Kidney epithelial cell (primary cell): ENCODE measurements at regions not wholly inside any gene's neighbourhood (a gene's known extent, or its start where the extent isn't known, plus 50 kb on each side); places are given as distances from the start of the nearest gene placed in this dataset.

Experiments used
- DNase-seq: peaks from one replicate; pipeline ENCODE4 v3.0.0-alpha.2; 2010; ENCODE audit warnings: low read depth
- H3K27me3 ChIP-seq: 2 replicates; pipeline ENCODE4 v1.6.0; 2011; ENCODE audit warnings: low read length; ENCODE audit not compliant: control insufficient read depth, insufficient read depth
- H3K36me3 ChIP-seq: 2 replicates; pipeline ENCODE4 v1.5.1; 2011; ENCODE audit warnings: low read length; ENCODE audit not compliant: control insufficient read depth, insufficient read depth
- H3K4me3 ChIP-seq: 2 replicates; pipeline ENCODE4 v1.5.1; 2011; ENCODE audit warnings: low read depth, mild to moderate bottlenecking, control low read depth, low read length
- TF ChIP-seq, protein P1 (sequence below): IDR thresholded peaks from 2 replicates; pipeline ENCODE4 v1.5.1; 2011; ENCODE audit warnings: mild to moderate bottlenecking, moderate library complexity, low read length, control low read depth, inconsistent platforms; ENCODE audit not compliant: insufficient read depth, poor library complexity, severe bottlenecking

DNA sequence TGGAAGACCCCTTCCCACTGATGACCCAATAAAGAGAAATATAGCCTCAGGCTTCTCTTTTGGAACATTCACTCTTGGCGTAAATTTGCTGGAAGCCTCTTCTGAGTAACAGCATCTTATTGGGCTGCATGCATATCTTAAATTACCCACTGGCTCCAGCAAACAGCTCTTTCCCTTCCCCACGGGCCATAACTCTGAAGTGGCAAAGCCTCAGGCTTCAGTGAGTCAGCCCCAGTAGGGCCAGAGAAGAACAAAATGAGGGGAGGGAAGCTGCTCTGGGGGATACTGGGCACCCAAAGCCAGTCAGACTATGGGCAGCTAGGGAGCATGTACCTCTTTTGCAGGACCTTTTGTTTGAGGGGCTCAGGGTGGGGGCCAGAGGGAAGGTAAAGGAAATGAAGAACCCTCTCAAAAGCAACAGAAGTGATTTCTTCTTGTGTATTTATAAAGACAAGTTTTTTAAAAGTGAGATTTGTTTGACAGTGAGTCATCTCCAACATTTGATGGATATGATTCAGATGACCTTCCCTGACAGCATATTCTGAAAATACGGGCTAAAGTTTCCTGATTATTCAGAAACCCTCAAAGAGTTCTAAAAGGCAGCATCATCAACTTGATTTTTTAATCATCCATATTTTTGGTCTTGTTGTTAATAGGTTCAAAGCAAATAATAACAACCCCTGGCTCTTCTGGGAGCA lies 203.4 kb downstream of the KIF18A start:
- Histone ChIP-seq H3K36me3 (no peaks in the 10 kb centered on the region), H3K4me3 (no peak overlapping the region), H3K27me3 (no peaks in the 10 kb centered on the region)
- TF ChIP-seq, protein P1, sequence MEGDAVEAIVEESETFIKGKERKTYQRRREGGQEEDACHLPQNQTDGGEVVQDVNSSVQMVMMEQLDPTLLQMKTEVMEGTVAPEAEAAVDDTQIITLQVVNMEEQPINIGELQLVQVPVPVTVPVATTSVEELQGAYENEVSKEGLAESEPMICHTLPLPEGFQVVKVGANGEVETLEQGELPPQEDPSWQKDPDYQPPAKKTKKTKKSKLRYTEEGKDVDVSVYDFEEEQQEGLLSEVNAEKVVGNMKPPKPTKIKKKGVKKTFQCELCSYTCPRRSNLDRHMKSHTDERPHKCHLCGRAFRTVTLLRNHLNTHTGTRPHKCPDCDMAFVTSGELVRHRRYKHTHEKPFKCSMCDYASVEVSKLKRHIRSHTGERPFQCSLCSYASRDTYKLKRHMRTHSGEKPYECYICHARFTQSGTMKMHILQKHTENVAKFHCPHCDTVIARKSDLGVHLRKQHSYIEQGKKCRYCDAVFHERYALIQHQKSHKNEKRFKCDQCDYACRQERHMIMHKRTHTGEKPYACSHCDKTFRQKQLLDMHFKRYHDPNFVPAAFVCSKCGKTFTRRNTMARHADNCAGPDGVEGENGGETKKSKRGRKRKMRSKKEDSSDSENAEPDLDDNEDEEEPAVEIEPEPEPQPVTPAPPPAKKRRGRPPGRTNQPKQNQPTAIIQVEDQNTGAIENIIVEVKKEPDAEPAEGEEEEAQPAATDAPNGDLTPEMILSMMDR, result no peak
- DNase-seq, result no peak

DNA sequence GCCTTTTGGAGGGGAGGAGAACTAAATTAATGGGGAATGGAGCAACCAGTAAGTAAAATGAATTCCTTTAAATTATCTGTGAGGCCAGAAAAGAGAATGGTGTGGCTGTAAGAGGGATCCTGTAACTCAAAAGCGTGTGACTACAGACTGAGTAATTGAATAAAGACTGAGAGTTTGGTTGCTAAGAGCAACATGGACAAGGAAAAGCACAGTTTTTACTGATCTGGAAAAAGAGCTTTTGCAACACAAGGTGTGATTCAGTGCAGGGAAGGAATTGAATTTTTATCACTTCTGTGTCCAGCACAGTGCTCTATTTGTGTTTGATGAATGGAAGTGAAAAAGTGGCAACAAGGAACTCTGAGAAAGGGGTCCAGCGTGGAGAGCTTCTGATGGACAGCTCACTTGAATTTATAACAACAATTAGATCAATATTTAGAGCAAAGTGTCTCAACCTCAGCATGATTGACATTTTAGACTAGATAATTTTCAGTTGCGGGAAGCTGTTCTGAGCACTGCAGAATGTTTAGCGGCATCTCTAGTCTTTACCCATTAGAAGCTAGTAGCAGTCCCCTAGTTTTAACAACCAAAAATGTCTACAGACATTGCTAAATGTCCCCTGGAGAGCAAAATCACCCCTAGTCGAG lies 202.8 kb upstream of the BDNF start:
- TF ChIP-seq, protein P1, result no peak
- no peaks in the 10 kb centered on the region for H3K27me3 ChIP-seq
- DNase-seq, result peak; percentile 77

DNA sequence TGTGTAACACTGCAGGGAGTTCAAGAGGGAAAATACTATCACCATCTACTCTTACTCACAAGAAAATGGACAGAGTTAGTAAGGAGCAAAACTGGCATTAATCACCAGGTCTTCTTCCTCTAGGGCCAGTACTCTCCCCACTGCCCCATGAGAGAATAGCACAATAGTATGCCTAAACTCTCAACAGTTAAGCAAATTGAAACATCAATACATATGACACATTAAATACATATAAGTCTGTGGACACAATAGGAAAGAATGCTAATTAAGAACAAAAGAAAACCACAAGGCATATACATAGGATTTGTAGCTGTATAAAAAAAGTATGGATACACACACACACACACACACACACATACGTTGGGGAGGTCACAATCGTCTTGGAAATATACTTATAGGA lies 197.9 kb upstream of the BDNF start:
- no peak overlapping the region for H3K4me3 ChIP-seq
- DNase-seq, result no peak
- H3K27me3 ChIP-seq, result no peaks in the 10 kb centered on the region
- H3K36me3 ChIP-seq, result no peaks in the 10 kb centered on the region
- TF ChIP-seq, protein P1, result no peak

More for the DNA sequence above, 202.8 kb upstream of the BDNF start:
- H3K4me3 ChIP-seq, result no peak overlapping the region
- H3K36me3 ChIP-seq, result no peaks in the 10 kb centered on the region

DNA sequence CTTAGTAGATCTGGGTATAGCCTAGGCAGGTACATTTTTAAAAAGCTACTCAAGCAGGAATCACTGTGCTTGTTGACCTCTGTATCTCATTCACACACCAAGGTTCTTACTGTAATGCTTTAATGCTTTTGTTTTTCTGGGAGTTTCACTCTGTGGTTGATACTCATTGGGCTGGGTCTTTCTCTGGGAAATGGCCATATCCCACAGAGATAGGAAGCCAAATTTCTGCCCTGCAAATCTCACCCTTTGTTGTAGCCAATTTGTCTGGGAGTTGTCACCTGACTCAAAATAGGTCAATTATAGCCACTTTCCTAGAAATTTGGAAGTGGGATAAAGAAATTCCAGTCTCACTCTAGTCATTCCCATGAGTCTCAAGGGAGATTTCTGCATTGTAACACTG lies 195.8 kb upstream of the BDNF start:
- H3K27me3 ChIP-seq, result no peaks in the 10 kb centered on the region
- no peaks in the 10 kb centered on the region for H3K36me3 ChIP-seq
- TF ChIP-seq, protein P1, result no peak
- no peak for DNase-seq
- no peak overlapping the region for H3K4me3 ChIP-seq

DNA sequence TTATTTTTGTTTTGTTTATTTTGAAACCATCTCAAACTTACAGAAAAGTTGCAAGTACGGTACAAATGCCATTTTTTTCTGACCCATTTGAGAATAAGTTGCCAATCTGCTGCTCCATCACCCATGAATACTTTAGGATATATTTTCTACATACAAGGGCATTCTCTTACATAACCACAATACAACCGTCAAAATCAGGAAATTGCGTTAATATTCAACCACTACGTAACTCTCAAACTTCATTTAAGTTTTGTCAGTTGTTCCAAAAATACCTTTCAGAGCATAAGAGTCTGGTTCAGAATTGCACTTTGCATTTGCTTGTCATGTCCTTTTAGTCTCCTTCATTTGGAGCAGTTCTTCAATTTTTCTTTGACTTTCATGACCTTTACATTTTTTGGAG lies 194.3 kb upstream of the BDNF start:
- Histone ChIP-seq H3K27me3 (no peaks in the 10 kb centered on the region), H3K4me3 (no peak overlapping the region), H3K36me3 (no peaks in the 10 kb centered on the region)
- TF ChIP-seq, protein P1, result no peak
- DNase-seq, result no peak

DNA sequence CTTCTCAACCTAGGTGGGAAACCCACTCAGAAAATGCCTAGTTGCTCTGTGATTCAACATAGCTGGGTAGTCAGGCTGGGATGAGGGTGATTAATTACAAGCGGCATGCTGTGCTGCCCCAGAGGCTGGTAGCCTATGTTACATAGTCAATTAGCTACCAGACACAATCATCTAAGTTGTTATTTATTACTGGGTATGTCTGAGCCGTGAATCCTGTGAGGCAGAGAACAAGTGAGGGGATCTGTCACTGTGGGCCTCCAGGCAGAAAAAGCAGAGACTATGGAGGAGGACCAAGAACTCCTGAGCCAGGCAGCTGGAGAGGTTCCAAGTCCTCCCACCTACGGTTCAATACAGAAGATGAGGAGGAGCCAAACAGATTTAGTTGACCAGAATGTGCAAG lies 186.6 kb upstream of the BDNF start:
- TF ChIP-seq, protein P1, result no peak
- no peak for DNase-seq
- H3K27me3 ChIP-seq, result no peaks in the 10 kb centered on the region
- no peak overlapping the region for H3K4me3 ChIP-seq
- H3K36me3 ChIP-seq, result no peaks in the 10 kb centered on the region
